GM19324 (cell line): ENCODE measurements at regions not wholly inside any gene's neighbourhood (a gene's known extent, or its start where the extent isn't known, plus 50 kb on each side); places are given as distances from the start of the nearest gene placed in this dataset.

Experiments
- ATAC-seq: cut with Tn5 transposase; IDR thresholded peaks from one replicate; pipeline ENCODE4 v1.9.1; 2021; ENCODE audit warnings: mild to moderate bottlenecking, moderate library complexity; ENCODE audit not compliant: unreplicated experiment, low FRiP score

GRCh38 chr1:212188599-212189351 is 96.4 kb upstream of the PPP2R5A start:
- ATAC-seq: no peak

- ATAC-seq: no peak
Observed at GRCh38 chr1:212189352-212189738, 95.9 kb upstream of the PPP2R5A start.

GRCh38 chr1:212190169-212190568 is 95.0 kb upstream of the PPP2R5A start:
- no peak for ATAC-seq

GRCh38 chr1:212192261-212192998 is 92.8 kb upstream of the PPP2R5A start:
- ATAC-seq: no peak

- ATAC-seq: no peak
Observed at GRCh38 chr1:212196355-212196754, 88.9 kb upstream of the PPP2R5A start.

- no peak for ATAC-seq
Observed at GRCh38 chr1:212201461-212201860, 83.7 kb upstream of the PPP2R5A start.

- ATAC-seq: no peak
Observed at GRCh38 chr1:212203630-212204029, 81.6 kb upstream of the PPP2R5A start.

GRCh38 chr1:212205006-212205405 is 80.2 kb upstream of the PPP2R5A start:
- ATAC-seq: no peak

GRCh38 chr1:212205843-212206242 is 79.4 kb upstream of the PPP2R5A start:
- ATAC-seq: no peak

- no peak for ATAC-seq
Observed at GRCh38 chr1:212207118-212207517, 78.1 kb upstream of the PPP2R5A start.

GRCh38 chr1:212207822-212208520 is 77.2 kb upstream of the PPP2R5A start:
- ATAC-seq: no peak

- ATAC-seq: no peak
Observed at GRCh38 chr1:212208978-212209644, 76.1 kb upstream of the PPP2R5A start.

GRCh38 chr1:212211371-212211770 is 73.8 kb upstream of the PPP2R5A start:
- ATAC-seq: no peak

- no peak for ATAC-seq
Observed at GRCh38 chr1:212212343-212212742, 72.9 kb upstream of the PPP2R5A start.

GRCh38 chr1:212212906-212213305 is 72.3 kb upstream of the PPP2R5A start:
- ATAC-seq: no peak

- no peak for ATAC-seq
Observed at GRCh38 chr1:212213784-212214183, 71.4 kb upstream of the PPP2R5A start.

- no peak for ATAC-seq
Observed at GRCh38 chr1:212214325-212214724, 70.9 kb upstream of the PPP2R5A start.

- ATAC-seq: no peak
Observed at GRCh38 chr1:212215910-212216309, 69.3 kb upstream of the PPP2R5A start.

GRCh38 chr1:212217633-212218032 is 67.6 kb upstream of the PPP2R5A start:
- no peak for ATAC-seq

GRCh38 chr1:212218065-212218464 is 67.1 kb upstream of the PPP2R5A start:
- no peak for ATAC-seq

- no peak for ATAC-seq
Observed at GRCh38 chr1:212218911-212219310, 66.3 kb upstream of the PPP2R5A start.
